HEK293 (cell line): ENCODE measurements at regions not wholly inside any gene's neighbourhood (a gene's known extent, or its start where the extent isn't known, plus 50 kb on each side); places are given as distances from the start of the nearest gene placed in this dataset.

Experiments used
- CTCF ChIA-PET: fragments of 350-600 bp; formaldehyde crosslinking; extraction: SDS; loops from one replicate; lab custom pipeline; 2021; ENCODE audit warnings: antibody characterized with exemption; lab: Yijun Ruan, JAX
- POLR2A ChIA-PET: fragments of 300-600 bp; formaldehyde crosslinking; extraction: SDS; loops from one replicate; lab custom pipeline; 2020; ENCODE audit warnings: antibody characterized with exemption, inconsistent platforms; lab: Yijun Ruan, JAX
- H3K27ac ChIP-seq: fragments of 200-500 bp; sonication (Bioruptor generic); 2 replicates; pipeline ENCODE4 v1.5.1; 2014; ENCODE audit warnings: low read depth, low read length, control low read depth, inconsistent platforms; ENCODE audit errors: extremely low read depth
- H3K36me3 ChIP-seq, 2 experiments: fragments of 200-500 bp in 1 of 2; sonication (Bioruptor generic) in 1 of 2; 1 replicate in 1 of 2; 2 replicates in 1 of 2; pipeline ENCODE4 v1.5.1; 2014 to 2017; ENCODE audit warnings: inconsistent platforms in 2 of 2, low read length in 2 of 2; ENCODE audit not compliant: control insufficient read depth in 2 of 2, insufficient read depth in 1 of 2
- H3K4me1 ChIP-seq: fragments of 200-500 bp; sonication (Bioruptor generic); 2 replicates; pipeline ENCODE4 v1.5.1; 2014; ENCODE audit warnings: mild to moderate bottlenecking, low read length, inconsistent platforms; ENCODE audit not compliant: control insufficient read depth, insufficient read depth
- H3K4me3 ChIP-seq: 2 replicates; pipeline ENCODE4 v1.5.1; 2011; ENCODE audit warnings: low read depth, mild to moderate bottlenecking, control low read depth, low read length, moderate library complexity
- H3K9me3 ChIP-seq: fragments of 200-500 bp; sonication (Bioruptor generic); 2 replicates; pipeline ENCODE4 v1.5.1; 2014; ENCODE audit warnings: low read depth, low read length, inconsistent platforms; ENCODE audit not compliant: control insufficient read depth, insufficient read depth
- ATF2 ChIP-seq: fragments of 450-650 bp; formaldehyde crosslinking; IDR thresholded peaks from 2 replicates; pipeline ENCODE4 v1.5.1; 2016; ENCODE audit warnings: missing biosample characterization, missing genetic modification characterization, low read depth
- GLI4 ChIP-seq: fragments of 450-650 bp; formaldehyde crosslinking; IDR thresholded peaks from 2 replicates; pipeline ENCODE4 v1.5.1; 2016; ENCODE audit warnings: missing biosample characterization, missing genetic modification characterization
- IKZF3 ChIP-seq: fragments of 450-650 bp; IDR thresholded peaks from 2 replicates; pipeline ENCODE4 v1.5.0; 2018; ENCODE audit warnings: missing biosample characterization, mild to moderate bottlenecking, missing genetic modification characterization, moderate library complexity
- OVOL3 ChIP-seq: fragments of 450-650 bp; formaldehyde crosslinking; IDR thresholded peaks from 2 replicates; pipeline ENCODE4 v1.5.1; 2016; ENCODE audit warnings: missing biosample characterization, missing genetic modification characterization
- SALL2 ChIP-seq: fragments of 450-650 bp; formaldehyde crosslinking; IDR thresholded peaks from 2 replicates; pipeline ENCODE4 v1.5.0; 2017; ENCODE audit warnings: missing biosample characterization, mild to moderate bottlenecking, missing genetic modification characterization, borderline replicate concordance
- ZNF174 ChIP-seq: fragments of 450-650 bp; formaldehyde crosslinking; IDR thresholded peaks from 2 replicates; pipeline ENCODE4 v1.5.0; 2017; ENCODE audit warnings: missing biosample characterization, mild to moderate bottlenecking, missing genetic modification characterization
- ZNF266 ChIP-seq: fragments of 450-650 bp; formaldehyde crosslinking; IDR thresholded peaks from 2 replicates; pipeline ENCODE4 v1.5.1; 2016; ENCODE audit warnings: missing biosample characterization, missing genetic modification characterization, low read depth
- ZNF398 ChIP-seq: fragments of 450-650 bp; formaldehyde crosslinking; IDR thresholded peaks from 2 replicates; pipeline ENCODE4 v1.5.1; 2017; ENCODE audit warnings: missing biosample characterization, missing genetic modification characterization
- ZNF404 ChIP-seq: fragments of 450-650 bp; formaldehyde crosslinking; IDR thresholded peaks from 2 replicates; pipeline ENCODE4 v1.5.1; 2017; ENCODE audit warnings: missing biosample characterization, missing genetic modification characterization
- ZNF426 ChIP-seq: fragments of 450-650 bp; formaldehyde crosslinking; IDR thresholded peaks from 2 replicates; pipeline ENCODE4 v1.5.1; 2017; ENCODE audit warnings: missing biosample characterization, missing genetic modification characterization, mild to moderate bottlenecking, inconsistent platforms, moderate library complexity
- ZNF518A ChIP-seq: fragments of 450-650 bp; formaldehyde crosslinking; conservative IDR thresholded peaks from 2 replicates; pipeline ENCODE4 v1.5.1; 2016; ENCODE audit warnings: low read depth, missing biosample characterization, missing genetic modification characterization
- ZNF629 ChIP-seq: fragments of 450-650 bp; formaldehyde crosslinking; IDR thresholded peaks from 2 replicates; pipeline ENCODE4 v1.5.1; 2017; ENCODE audit warnings: missing biosample characterization, missing genetic modification characterization
- ZNF837 ChIP-seq: fragments of 450-650 bp; formaldehyde crosslinking; IDR thresholded peaks from 2 replicates; pipeline ENCODE4 v1.5.1; 2016; ENCODE audit warnings: missing biosample characterization, missing genetic modification characterization
- TF ChIP-seq, protein P1 (sequence below): fragments of 450-650 bp; formaldehyde crosslinking; IDR thresholded peaks from 2 replicates; pipeline ENCODE4 v1.5.1; 2017; ENCODE audit warnings: missing biosample characterization, mild to moderate bottlenecking, missing genetic modification characterization, moderate library complexity
- TF ChIP-seq, protein P2 (sequence below): fragments of 450-650 bp; formaldehyde crosslinking; IDR thresholded peaks from 2 replicates; pipeline ENCODE4 v1.5.1; 2016; ENCODE audit warnings: missing biosample characterization, missing genetic modification characterization
- TF ChIP-seq, protein P3 (sequence below): fragments of 450-650 bp; formaldehyde crosslinking; IDR thresholded peaks from 2 replicates; pipeline ENCODE4 v1.5.1; 2016; ENCODE audit warnings: missing biosample characterization, missing genetic modification characterization
- TF ChIP-seq, protein P4 (sequence below): fragments of 450-650 bp; formaldehyde crosslinking; IDR thresholded peaks from 2 replicates; pipeline ENCODE4 v1.5.1; 2016; ENCODE audit warnings: missing biosample characterization, missing genetic modification characterization
- TF ChIP-seq, protein P5 (sequence below): fragments of 450-650 bp; formaldehyde crosslinking; IDR thresholded peaks from 2 replicates; pipeline ENCODE4; 2016; ENCODE audit warnings: missing biosample characterization, missing genetic modification characterization
- TF ChIP-seq, protein P6 (sequence below): fragments of 450-650 bp; formaldehyde crosslinking; IDR thresholded peaks from 2 replicates; pipeline ENCODE4 v1.5.1; 2016; ENCODE audit warnings: missing biosample characterization, missing genetic modification characterization

GRCh38 chr10:120270906-120271305 lies 186.1 kb upstream of the PLPP4 start:
- CTCF ChIA-PET = no interaction called here
- H3K9me3 ChIP-seq = no peaks in the 10 kb centered on the region
- H3K4me1 ChIP-seq = no peaks in the 10 kb centered on the region
- TF ChIP-seq ZNF426 = no peak
- TF ChIP-seq GLI4 (tag by site-specific recombination) = no peak
- no peak for TF ChIP-seq ZNF518A
- TF ChIP-seq ZNF404 (tag by site-specific recombination) = no peak
- TF ChIP-seq, protein P1, sequence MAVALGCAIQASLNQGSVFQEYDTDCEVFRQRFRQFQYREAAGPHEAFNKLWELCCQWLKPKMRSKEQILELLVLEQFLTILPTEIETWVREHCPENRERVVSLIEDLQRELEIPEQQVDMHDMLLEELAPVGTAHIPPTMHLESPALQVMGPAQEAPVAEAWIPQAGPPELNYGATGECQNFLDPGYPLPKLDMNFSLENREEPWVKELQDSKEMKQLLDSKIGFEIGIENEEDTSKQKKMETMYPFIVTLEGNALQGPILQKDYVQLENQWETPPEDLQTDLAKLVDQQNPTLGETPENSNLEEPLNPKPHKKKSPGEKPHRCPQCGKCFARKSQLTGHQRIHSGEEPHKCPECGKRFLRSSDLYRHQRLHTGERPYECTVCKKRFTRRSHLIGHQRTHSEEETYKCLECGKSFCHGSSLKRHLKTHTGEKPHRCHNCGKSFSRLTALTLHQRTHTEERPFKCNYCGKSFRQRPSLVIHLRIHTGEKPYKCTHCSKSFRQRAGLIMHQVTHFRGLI (tag by site-specific recombination) = no peak
- no peak for TF ChIP-seq ZNF398
- TF ChIP-seq ZNF837 (tag by site-specific recombination) = no peak
- TF ChIP-seq ATF2 (tag by site-specific recombination) = no peak
- TF ChIP-seq, protein P2, sequence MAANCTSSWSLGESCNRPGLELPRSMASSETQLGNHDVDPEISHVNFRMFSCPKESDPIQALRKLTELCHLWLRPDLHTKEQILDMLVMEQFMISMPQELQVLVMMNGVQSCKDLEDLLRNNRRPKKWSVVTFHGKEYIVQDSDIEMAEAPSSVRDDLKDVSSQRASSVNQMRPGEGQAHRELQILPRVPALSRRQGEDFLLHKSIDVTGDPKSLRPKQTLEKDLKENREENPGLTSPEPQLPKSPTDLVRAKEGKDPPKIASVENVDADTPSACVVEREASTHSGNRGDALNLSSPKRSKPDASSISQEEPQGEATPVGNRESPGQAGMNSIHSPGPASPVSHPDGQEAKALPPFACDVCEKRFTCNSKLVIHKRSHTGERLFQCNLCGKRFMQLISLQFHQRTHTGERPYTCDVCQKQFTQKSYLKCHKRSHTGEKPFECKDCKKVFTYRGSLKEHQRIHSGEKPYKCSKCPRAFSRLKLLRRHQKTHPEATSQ (tag by site-specific recombination) = no peak
- TF ChIP-seq, protein P3, sequence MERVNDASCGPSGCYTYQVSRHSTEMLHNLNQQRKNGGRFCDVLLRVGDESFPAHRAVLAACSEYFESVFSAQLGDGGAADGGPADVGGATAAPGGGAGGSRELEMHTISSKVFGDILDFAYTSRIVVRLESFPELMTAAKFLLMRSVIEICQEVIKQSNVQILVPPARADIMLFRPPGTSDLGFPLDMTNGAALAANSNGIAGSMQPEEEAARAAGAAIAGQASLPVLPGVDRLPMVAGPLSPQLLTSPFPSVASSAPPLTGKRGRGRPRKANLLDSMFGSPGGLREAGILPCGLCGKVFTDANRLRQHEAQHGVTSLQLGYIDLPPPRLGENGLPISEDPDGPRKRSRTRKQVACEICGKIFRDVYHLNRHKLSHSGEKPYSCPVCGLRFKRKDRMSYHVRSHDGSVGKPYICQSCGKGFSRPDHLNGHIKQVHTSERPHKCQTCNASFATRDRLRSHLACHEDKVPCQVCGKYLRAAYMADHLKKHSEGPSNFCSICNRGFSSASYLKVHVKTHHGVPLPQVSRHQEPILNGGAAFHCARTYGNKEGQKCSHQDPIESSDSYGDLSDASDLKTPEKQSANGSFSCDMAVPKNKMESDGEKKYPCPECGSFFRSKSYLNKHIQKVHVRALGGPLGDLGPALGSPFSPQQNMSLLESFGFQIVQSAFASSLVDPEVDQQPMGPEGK = no peak
- TF ChIP-seq, protein P4, sequence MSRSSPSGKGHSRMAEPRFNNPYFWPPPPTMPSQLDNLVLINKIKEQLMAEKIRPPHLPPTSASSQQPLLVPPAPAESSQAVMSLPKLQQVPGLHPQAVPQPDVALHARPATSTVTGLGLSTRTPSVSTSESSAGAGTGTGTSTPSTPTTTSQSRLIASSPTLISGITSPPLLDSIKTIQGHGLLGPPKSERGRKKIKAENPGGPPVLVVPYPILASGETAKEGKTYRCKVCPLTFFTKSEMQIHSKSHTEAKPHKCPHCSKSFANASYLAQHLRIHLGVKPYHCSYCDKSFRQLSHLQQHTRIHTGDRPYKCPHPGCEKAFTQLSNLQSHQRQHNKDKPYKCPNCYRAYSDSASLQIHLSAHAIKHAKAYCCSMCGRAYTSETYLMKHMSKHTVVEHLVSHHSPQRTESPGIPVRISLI (tag by site-specific recombination) = no peak
- TF ChIP-seq ZNF174 (tag by site-specific recombination) = no peak
- no peak for TF ChIP-seq IKZF3
- no peak for TF ChIP-seq SALL2 (tag by site-specific recombination)
- TF ChIP-seq, protein P5, sequence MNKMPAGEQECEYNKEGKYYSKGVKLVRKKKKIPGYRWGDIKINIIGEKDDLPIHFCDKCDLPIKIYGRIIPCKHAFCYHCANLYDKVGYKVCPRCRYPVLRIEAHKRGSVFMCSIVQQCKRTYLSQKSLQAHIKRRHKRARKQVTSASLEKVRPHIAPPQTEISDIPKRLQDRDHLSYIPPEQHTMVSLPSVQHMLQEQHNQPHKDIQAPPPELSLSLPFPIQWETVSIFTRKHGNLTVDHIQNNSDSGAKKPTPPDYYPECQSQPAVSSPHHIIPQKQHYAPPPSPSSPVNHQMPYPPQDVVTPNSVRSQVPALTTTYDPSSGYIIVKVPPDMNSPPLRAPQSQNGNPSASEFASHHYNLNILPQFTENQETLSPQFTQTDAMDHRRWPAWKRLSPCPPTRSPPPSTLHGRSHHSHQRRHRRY (tag by site-specific recombination) = no peak
- TF ChIP-seq OVOL3 (tag by site-specific recombination) = no peak
- no peak for TF ChIP-seq ZNF266
- TF ChIP-seq, protein P6, sequence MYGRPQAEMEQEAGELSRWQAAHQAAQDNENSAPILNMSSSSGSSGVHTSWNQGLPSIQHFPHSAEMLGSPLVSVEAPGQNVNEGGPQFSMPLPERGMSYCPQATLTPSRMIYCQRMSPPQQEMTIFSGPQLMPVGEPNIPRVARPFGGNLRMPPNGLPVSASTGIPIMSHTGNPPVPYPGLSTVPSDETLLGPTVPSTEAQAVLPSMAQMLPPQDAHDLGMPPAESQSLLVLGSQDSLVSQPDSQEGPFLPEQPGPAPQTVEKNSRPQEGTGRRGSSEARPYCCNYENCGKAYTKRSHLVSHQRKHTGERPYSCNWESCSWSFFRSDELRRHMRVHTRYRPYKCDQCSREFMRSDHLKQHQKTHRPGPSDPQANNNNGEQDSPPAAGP (tag by site-specific recombination) = no peak
- no peak for TF ChIP-seq ZNF629 (tag by site-specific recombination)
- TF ChIP-seq, all 188 proteins: peak for 0
- POLR2A ChIA-PET = no interaction called here
- H3K27ac ChIP-seq = no peak overlapping the region
- H3K4me3 ChIP-seq = no peak overlapping the region
- H3K36me3 ChIP-seq = no peaks in the 10 kb centered on the region
